ENCODE measurements at regions not wholly inside any gene's neighbourhood (a gene's known extent, or its start where the extent isn't known, plus 50 kb on each side); places are given as distances from the start of the nearest gene placed in this dataset.

GRCh38 chr6:126475449-126475848 lies 135.5 kb downstream of the CENPW start:
- no peak overlapping the region for H3K4me3 ChIP-seq (replicated peaks; ENCODE audit: low read depth, low read length)
- TF ChIP-seq CTCF (IDR thresholded peaks at IDR 0.05; ENCODE audit: low read depth, low read length, missing control alignments) = no peak
- no peak for DNase-seq (ENCODE audit: extremely low read depth, low read depth)

GRCh38 chr6:126477678-126478077 lies 137.8 kb downstream of the CENPW start:
- DNase-seq (ENCODE audit: extremely low read depth, low read depth) = no peak
- H3K4me3 ChIP-seq (replicated peaks; ENCODE audit: low read depth, low read length) = no peak overlapping the region
- TF ChIP-seq CTCF (IDR thresholded peaks at IDR 0.05; ENCODE audit: low read depth, low read length, missing control alignments) = no peak

- no peak for DNase-seq (ENCODE audit: extremely low read depth, low read depth)
- H3K4me3 ChIP-seq (replicated peaks; ENCODE audit: low read depth, low read length) = no peak overlapping the region
- no peak for TF ChIP-seq CTCF (IDR thresholded peaks at IDR 0.05; ENCODE audit: low read depth, low read length, missing control alignments)
These were observed 140.4 kb downstream of the CENPW start for GRCh38 chr6:126480268-126480667.

GRCh38 chr6:126481319-126481718 lies 141.4 kb downstream of the CENPW start:
- TF ChIP-seq CTCF (IDR thresholded peaks at IDR 0.05; ENCODE audit: low read depth, low read length, missing control alignments) = no peak
- no peak overlapping the region for H3K4me3 ChIP-seq (replicated peaks; ENCODE audit: low read depth, low read length)
- no peak for DNase-seq (ENCODE audit: extremely low read depth, low read depth)

- no peak for TF ChIP-seq CTCF (IDR thresholded peaks at IDR 0.05; ENCODE audit: low read depth, low read length, missing control alignments)
- no peak overlapping the region for H3K4me3 ChIP-seq (replicated peaks; ENCODE audit: low read depth, low read length)
- no peak for DNase-seq (ENCODE audit: extremely low read depth, low read depth)
These were observed 164.9 kb downstream of the CENPW start for GRCh38 chr6:126504792-126505191.

- TF ChIP-seq CTCF (IDR thresholded peaks at IDR 0.05; ENCODE audit: low read depth, low read length, missing control alignments) = no peak
- DNase-seq (ENCODE audit: extremely low read depth, low read depth) = no peak
- no peak overlapping the region for H3K4me3 ChIP-seq (replicated peaks; ENCODE audit: low read depth, low read length)
These were observed 173.3 kb downstream of the CENPW start for GRCh38 chr6:126513198-126513597.

GRCh38 chr6:126516411-126516810 lies 176.5 kb downstream of the CENPW start:
- TF ChIP-seq CTCF (IDR thresholded peaks at IDR 0.05; ENCODE audit: low read depth, low read length, missing control alignments) = no peak
- no peak overlapping the region for H3K4me3 ChIP-seq (replicated peaks; ENCODE audit: low read depth, low read length)
- DNase-seq (ENCODE audit: extremely low read depth, low read depth) = no peak
